COR-L47 (cell line): ENCODE measurements at regions not wholly inside any gene's neighbourhood (a gene's known extent, or its start where the extent isn't known, plus 50 kb on each side); places are given as distances from the start of the nearest gene placed in this dataset.

Experiments used
- DNase-seq: peaks from one replicate; lab custom pipeline; 2025; lab: John Stamatoyannopoulos, UW

GRCh38 chr20:52401431-52401830, 209.9 kb upstream of the ZFP64 start:
- no peak for DNase-seq

DNA sequence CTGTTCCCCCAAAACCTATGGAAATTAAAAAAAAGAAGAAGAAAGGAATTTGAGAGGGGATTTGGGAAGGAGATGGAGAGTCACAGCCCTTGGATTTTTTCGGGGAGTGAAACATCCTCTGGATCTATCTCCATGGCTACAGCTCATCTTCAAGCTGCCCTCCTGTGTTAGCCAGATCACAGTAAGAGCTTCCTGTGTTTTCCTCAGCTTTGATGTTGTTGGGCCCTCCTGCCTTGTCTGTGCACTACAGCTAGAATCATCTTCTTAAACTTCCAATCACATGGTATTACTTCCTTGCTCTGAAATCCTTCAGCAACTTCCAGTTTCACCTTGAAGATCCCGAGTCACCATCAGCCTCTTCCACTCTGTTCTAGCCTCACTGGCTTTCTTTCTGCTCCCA, 207.8 kb upstream of the ZFP64 start:
- DNase-seq: no peak

DNA sequence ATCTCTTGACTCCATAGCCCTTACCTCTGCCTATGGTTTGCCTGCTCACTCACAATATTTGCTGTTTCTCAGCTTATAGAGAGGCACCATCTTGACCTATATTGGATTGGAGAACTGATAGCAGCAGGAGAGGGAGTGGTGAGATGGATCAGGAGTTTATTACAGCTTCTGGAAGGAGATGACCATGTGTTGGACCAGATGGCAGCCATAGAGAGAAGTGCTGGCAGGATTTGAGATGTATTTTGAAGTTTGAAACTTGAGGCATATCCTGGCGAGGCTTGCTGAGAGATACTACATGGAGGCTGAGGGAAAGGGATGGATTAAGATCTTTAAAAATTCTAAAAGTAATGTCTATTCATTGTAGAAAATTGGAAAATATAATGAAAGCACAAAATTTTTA, 198.0 kb upstream of the ZFP64 start:
- DNase-seq: no peak

GRCh38 chr20:52383995-52384621, 192.5 kb upstream of the ZFP64 start:
- no peak for DNase-seq

DNA sequence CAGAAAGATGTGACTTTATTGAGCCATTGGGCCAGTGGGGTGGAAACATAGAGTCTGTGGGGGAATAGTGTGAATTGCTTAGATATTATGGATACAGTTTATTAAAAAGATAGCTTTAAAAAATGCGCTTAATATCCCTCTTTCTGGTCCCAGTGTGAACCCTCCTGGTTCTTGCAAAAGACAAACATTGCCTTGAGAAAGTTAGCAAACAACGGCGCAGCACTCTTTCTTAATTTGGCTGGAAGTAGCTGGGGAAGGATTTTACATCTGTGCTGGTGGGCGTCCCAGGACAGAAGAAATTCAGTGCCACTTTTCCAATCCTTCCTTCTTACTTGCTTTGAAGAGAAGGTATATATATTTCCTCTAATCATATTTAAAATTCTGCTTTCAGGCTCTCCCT, 191.4 kb upstream of the ZFP64 start:
- DNase-seq: no peak

DNA sequence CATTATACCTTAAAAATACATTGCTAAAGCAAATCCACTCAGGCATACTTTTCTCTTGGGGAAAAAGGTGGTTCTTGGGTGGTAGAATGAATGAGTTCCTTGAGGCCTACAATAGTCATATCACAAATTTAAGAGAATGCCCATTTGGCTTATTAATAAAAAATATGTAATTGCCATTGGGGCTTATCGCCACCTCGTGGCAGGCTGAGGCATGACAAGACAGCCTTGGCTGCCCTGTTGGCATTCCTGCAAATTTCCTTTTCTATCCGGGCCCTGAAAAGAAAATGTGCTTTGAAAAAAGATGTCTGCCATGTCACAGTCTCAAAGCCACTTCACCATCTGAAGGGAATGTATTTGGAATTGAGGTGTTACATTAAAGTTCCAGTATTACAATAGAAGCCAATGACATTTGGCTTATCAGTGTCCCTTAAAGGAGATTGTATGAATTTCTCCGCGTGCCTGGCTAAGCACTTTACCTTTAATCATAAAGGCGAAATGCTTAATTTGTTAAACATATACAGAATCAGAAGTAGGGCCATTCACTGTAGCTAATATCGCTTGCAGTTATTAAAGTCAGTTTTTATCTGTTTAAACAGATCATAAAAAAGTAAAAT, 188.3 kb upstream of the ZFP64 start:
- no peak for DNase-seq

- no peak for DNase-seq
Measured at GRCh38 chr20:52372169-52372568, 180.6 kb upstream of the ZFP64 start.

GRCh38 chr20:52365688-52366087, 174.1 kb upstream of the ZFP64 start:
- no peak for DNase-seq

GRCh38 chr20:52364405-52364804, 172.8 kb upstream of the ZFP64 start:
- no peak for DNase-seq

GRCh38 chr20:52361650-52362049, 170.1 kb upstream of the ZFP64 start:
- DNase-seq: no peak

- no peak for DNase-seq
Measured at GRCh38 chr20:52349806-52350205, 158.2 kb upstream of the ZFP64 start.

- DNase-seq: no peak
Measured at GRCh38 chr20:52348434-52348833, 156.9 kb upstream of the ZFP64 start.

- no peak for DNase-seq
Measured at GRCh38 chr20:52346797-52347196, 155.2 kb upstream of the ZFP64 start.

- no peak for DNase-seq
Measured at GRCh38 chr20:52342913-52343312, 151.3 kb upstream of the ZFP64 start.

GRCh38 chr20:52340036-52340634, 148.6 kb upstream of the ZFP64 start:
- no peak for DNase-seq

DNA sequence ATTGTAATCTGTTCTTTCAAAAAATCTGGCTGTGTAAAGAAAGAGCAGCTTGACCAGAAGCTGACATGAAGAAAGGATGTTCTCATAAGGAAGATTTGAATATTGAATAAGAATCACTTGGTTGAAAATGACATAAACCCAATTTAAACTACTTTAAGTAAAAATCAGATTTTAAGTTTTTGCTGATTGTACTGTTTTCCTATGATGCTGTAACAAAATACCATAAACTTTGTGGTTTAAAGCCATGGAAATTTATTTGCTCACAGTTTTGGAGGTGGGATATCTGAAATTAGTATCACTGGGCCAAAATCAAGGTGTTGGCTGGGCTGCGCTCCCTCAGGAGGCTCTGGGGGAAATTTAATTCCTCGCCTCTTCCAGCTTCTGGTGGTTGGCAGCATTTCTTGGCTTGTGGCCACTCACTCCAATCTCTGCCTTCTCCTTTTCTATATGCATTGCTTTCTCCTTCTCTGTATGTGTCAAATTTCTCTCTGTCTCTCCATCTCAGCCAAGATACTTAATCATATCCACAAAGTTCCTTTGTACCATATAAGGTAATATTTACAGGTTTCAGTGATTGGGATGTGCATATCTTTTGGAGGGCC, 141.2 kb upstream of the ZFP64 start:
- no peak for DNase-seq

- DNase-seq: no peak
Measured at GRCh38 chr20:52332230-52332629, 140.7 kb upstream of the ZFP64 start.

- DNase-seq: no peak
Measured at GRCh38 chr20:52331655-52332054, 140.1 kb upstream of the ZFP64 start.

- DNase-seq: no peak
Measured at GRCh38 chr20:52321396-52321795, 129.8 kb upstream of the ZFP64 start.

DNA sequence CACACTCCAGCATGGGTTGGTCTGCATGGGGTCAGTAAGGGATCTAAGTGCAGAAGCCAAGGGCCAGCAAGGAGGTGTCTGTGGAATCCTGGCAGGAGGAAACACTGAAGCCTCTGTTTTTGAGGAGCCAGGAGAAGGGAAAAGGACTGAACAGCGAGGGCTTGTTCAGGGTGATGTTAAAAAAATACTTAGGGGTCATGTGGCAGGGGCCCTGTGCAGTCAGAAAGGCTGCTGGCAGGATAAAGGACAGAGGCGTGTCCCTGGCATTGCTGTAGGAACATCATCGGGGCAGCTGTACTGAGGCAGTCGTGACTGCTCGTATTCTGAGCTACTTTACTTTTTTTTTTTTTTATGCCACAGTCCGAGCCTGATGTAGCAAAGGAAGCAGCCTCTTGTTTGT, 127.1 kb upstream of the ZFP64 start:
- no peak for DNase-seq

GRCh38 chr20:52313341-52313963, 121.9 kb upstream of the ZFP64 start:
- DNase-seq: peak; percentile 12

DNA sequence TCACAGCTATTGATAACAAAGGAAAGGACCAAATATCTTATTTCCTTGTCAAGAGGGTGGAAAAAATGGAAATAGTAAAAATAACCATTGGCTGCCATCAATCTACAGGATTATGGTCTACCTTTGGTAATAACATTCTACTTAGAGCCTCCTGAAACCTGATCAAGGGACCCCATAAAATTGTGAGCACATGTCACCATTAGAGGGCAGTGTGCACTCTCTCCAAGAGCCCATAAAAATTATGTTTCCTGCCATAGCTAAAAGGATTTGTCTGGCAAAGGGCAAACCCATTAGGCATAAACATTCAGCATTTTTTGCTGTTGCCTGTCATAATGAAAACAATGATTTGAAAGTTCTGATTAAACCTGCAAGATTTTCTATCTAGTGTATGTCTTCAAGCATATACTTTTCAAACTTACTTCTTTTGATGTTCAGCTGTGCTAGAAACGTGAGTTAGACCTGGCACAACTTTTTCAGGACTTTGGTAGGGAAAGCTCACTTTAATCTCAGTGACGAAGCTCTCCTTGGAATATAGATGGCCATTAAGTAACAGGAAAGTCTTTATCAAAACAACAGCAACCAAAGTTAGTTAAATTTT, 120.7 kb upstream of the ZFP64 start:
- peak; percentile 46 for DNase-seq
